ENCODE measurements at regions not wholly inside any gene's neighbourhood (a gene's known extent, or its start where the extent isn't known, plus 50 kb on each side); places are given as distances from the start of the nearest gene placed in this dataset.
A peak's percentile ranks its signal among the peaks of the same experiment; 100 is the strongest.

DNA sequence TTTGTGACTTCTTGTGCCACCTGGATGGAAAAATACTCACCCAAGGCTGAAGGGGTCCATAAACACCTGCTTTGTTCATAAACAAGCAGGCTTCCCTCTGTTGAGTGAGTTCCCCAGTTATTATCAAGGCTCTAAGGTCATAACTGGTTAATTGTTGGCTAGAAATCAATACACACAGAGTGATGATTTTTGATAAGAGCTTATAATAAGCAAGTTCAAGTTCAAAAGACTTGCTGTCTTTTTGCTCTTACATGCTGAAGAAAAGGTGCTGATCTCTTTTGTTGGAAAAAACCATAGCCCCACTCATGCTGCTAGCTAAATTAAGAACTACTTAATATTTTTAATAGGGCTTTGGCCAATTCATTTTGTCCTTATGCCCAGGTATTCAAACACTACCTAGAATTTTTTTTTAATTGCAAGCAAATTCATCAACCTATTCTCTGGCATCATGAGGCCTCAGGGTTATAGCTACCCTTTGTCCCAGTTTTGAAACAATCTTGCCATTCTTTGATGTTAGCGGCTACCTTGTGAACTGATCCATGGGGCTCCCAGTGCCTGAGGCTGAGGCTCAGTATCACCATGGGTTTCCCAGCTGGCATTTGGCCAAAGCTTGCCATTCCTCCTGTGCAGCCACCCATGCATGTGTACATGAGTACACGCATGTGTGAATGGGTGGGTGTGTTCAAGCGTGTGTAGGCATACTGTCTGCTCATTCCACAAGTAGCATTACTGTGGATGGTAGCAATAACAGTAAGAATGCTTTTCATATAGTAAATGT, 127.6 kb upstream of the LPP start:
- Histone ChIP-seq H3K9me3 (no peaks in the 10 kb centered on the region), H3K27me3 (replicated peaks in 1 of 7) (no peaks in the 10 kb centered on the region), H3K36me3 (no peaks in the 10 kb centered on the region), H3K4me1 (no peaks in the 10 kb centered on the region), H3K4me3 (no peak overlapping the region), H3K27ac (no peak overlapping the region)
- TF ChIP-seq POLR2A (IDR thresholded peaks at IDR 0.05) (no peak), POLR2AphosphoS5 (IDR thresholded peaks at IDR 0.05) (no peak)
- TF ChIP-seq, protein P1, sequence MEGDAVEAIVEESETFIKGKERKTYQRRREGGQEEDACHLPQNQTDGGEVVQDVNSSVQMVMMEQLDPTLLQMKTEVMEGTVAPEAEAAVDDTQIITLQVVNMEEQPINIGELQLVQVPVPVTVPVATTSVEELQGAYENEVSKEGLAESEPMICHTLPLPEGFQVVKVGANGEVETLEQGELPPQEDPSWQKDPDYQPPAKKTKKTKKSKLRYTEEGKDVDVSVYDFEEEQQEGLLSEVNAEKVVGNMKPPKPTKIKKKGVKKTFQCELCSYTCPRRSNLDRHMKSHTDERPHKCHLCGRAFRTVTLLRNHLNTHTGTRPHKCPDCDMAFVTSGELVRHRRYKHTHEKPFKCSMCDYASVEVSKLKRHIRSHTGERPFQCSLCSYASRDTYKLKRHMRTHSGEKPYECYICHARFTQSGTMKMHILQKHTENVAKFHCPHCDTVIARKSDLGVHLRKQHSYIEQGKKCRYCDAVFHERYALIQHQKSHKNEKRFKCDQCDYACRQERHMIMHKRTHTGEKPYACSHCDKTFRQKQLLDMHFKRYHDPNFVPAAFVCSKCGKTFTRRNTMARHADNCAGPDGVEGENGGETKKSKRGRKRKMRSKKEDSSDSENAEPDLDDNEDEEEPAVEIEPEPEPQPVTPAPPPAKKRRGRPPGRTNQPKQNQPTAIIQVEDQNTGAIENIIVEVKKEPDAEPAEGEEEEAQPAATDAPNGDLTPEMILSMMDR (IDR thresholded peaks at IDR 0.05 in 8 of 11, conservative IDR thresholded peaks at IDR 0.05 in 3 of 11): no peak
- intact Hi-C loops (cut with DNase I; ENCODE audit: low total_unique reads): no loop called here
- DNase-seq: no peak
- 91 to 100% (median 95%) methylated on average over 3 of the region's 3 CpGs for WGBS, 5 donors

DNA sequence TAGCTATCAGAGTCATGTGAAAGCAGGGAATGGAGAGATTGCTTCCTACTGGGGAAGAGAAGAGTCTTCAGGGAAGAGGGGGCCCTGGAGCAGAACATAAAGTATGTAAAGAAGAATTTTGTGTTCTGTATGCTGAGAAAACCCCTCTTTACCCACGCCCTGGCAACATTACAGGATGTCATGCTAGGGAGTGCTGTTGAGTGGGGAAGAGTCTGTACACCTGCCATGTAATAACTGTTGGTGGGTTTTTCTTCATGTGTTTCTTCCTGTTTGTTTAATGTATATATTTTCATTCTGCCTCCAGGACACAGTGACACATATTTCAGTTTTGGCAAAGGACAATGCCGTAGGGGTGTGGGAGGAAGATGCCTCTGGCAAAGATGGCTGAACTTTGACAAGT, 122.8 kb upstream of the LPP start:
- WGBS, 5 donors: 40 to 71% (median 57%) methylated on average over 2 of the region's 2 CpGs
- peaks cover 0 to 7% (median 1%) of the 10 kb centered on the region in 6 donors for H3K4me1 ChIP-seq
- TF ChIP-seq, protein P1 (IDR thresholded peaks at IDR 0.05 in 8 of 11, conservative IDR thresholded peaks at IDR 0.05 in 3 of 11): no peak
- TF ChIP-seq POLR2AphosphoS5 (IDR thresholded peaks at IDR 0.05) (no peak), POLR2A (IDR thresholded peaks at IDR 0.05) (no peak)
- no peak overlapping the region for H3K27ac ChIP-seq
- no peak overlapping the region for H3K4me3 ChIP-seq
- no peak for DNase-seq
- H3K27me3 ChIP-seq (replicated peaks in 1 of 7): no peaks in the 10 kb centered on the region
- intact Hi-C loops (cut with DNase I; ENCODE audit: low total_unique reads): no loop called here
- no peaks in the 10 kb centered on the region for H3K36me3 ChIP-seq
- H3K9me3 ChIP-seq: peaks cover 0 to 5% (median 0%) of the 10 kb centered on the region in 8 donors

DNA sequence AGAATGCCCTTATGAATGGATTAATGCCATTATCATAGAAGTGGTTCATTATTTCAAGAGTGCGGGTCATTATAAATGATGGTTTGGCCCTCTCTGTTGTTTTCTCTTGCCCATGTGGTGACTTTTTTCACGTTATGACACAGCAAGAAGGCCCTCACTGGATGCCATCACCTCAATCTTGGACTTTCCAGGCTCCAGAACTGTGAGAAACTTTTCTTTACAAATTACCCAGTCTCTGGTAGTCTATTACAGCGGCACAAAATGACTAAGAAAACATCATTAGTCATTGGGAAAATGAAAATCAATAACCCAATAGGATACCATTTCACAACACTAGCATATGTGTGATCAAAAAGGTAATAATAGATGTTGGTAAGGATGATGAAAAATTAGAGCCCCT, 119.0 kb upstream of the LPP start:
- Histone ChIP-seq H3K27ac (no peak overlapping the region), H3K9me3 (peaks cover 0 to 5% (median 0%) of the 10 kb centered on the region in 8 donors), H3K4me3 (no peak overlapping the region), H3K27me3 (replicated peaks in 1 of 7) (no peaks in the 10 kb centered on the region), H3K36me3 (no peaks in the 10 kb centered on the region), H3K4me1 (peaks cover 0 to 18% (median 5%) of the 10 kb centered on the region in 6 donors)
- WGBS, 5 donors: 78 to 89% (median 83%) methylated on average over 3 of the region's 3 CpGs
- TF ChIP-seq, protein P1 (IDR thresholded peaks at IDR 0.05 in 8 of 11, conservative IDR thresholded peaks at IDR 0.05 in 3 of 11): no peak
- TF ChIP-seq POLR2A (IDR thresholded peaks at IDR 0.05): no peak
- DNase-seq: no peak
- intact Hi-C loops (cut with DNase I; ENCODE audit: low total_unique reads): no loop called here

DNA sequence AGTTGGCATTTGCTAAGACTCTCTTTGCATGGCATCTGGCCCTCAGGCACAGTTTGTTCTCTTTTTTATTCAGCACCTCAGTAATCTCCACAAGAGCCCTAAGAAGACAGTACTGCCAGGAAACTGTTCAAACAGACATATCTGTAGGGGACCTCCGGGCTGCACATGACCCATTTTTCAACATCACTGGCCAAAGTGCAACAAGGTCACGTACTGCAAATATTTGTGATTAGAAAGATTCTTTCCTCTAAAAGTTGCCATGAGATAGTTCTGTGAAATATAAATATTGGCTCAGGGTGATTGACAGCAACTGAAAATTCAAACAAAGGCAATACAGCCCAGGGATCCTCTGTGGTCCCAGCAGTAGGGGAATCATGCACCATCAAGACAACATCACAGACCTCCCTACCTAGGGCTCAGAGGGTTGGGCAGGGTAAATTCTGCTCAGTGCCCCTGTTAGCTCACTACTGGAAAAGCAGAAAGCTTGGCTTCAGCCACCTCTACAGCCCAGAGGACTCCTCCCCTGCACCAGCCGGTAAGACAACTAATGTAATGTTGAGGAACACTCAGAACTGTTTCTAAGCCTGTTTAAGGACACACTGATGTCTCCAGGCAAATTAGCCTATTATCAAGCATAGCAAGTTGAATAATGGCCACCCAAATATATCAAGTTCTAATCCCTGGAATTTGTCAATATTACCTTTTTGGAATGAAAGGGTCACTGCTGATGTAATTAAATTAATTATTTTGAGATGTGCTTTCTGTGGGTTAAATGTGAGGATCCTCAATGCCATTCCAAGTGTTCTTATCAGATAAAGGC, 117.4 kb upstream of the LPP start:
- H3K9me3 ChIP-seq: peaks cover 0 to 5% (median 0%) of the 10 kb centered on the region in 8 donors
- intact Hi-C loops (cut with DNase I; ENCODE audit: low total_unique reads): no loop called here
- no peak for DNase-seq
- H3K4me3 ChIP-seq: peak overlapping the region in 1 of 8 donors; percentile 22
- no peaks in the 10 kb centered on the region for H3K27me3 ChIP-seq (replicated peaks in 1 of 7)
- H3K27ac ChIP-seq: peak overlapping the region in 3 of 8 donors; percentile 39 to 57 (median 42)
- WGBS, 5 donors: 48 to 71% (median 58%) methylated on average over 3 of the region's 3 CpGs
- peaks cover 0 to 18% (median 5%) of the 10 kb centered on the region in 6 donors for H3K4me1 ChIP-seq
- TF ChIP-seq POLR2AphosphoS5 (IDR thresholded peaks at IDR 0.05) (no peak), POLR2A (IDR thresholded peaks at IDR 0.05) (no peak)
- TF ChIP-seq, protein P1 (IDR thresholded peaks at IDR 0.05 in 8 of 11, conservative IDR thresholded peaks at IDR 0.05 in 3 of 11): no peak
- no peaks in the 10 kb centered on the region for H3K36me3 ChIP-seq

All from spleen (tissue), 11 donors.